OCI-LY7 (cell line): ENCODE measurements at regions not wholly inside any gene's neighbourhood (a gene's known extent, or its start where the extent isn't known, plus 50 kb on each side); places are given as distances from the start of the nearest gene placed in this dataset.

Source experiments
- BruUV-seq: library from RNA; stranded (reverse); fragments of 400-500 nt; replicated peaks from 2 replicates; lab custom pipeline; 2021; lab: Mats Ljungman, UMichigan
- CTCF ChIA-PET: fragments of 300-600 bp; sonication (Branson Sonifier 250); formaldehyde crosslinking; loops from one replicate; lab custom pipeline; 2022; ENCODE audit warnings: antibody characterized with exemption; ENCODE audit not compliant: unreplicated experiment; lab: Charles Lee
- POLR2A ChIA-PET: fragments of 300-600 bp; sonication (Branson Sonifier 250); formaldehyde crosslinking; loops from one replicate; lab custom pipeline; 2022; ENCODE audit warnings: antibody characterized with exemption; lab: Charles Lee
- DNase-seq: peaks from one replicate; pipeline ENCODE4 v3.0.0-alpha.2; 2015; ENCODE audit warnings: low spot score
- H2AFZ ChIP-seq: fragments of 200-600 bp; sonication (generic), shearing (Covaris generic); 2 replicates; pipeline ENCODE4 v1.6.1; 2014; ENCODE audit warnings: mild to moderate bottlenecking, antibody characterized with exemption, low read length, moderate library complexity
- H3K27ac ChIP-seq: fragments of 200-600 bp; sonication (generic); 2 replicates; pipeline ENCODE4 v1.5.1; 2014; ENCODE audit warnings: mixed run types, low read depth, mild to moderate bottlenecking, moderate library complexity, low read length, inconsistent platforms; ENCODE audit not compliant: poor library complexity, severe bottlenecking
- H3K36me3 ChIP-seq: fragments of 200-600 bp; sonication (generic); 2 replicates; pipeline ENCODE4 v1.6.1; 2014; ENCODE audit warnings: mild to moderate bottlenecking, antibody characterized with exemption, low read length, moderate library complexity, mixed read lengths; ENCODE audit not compliant: insufficient read depth
- H3K4me1 ChIP-seq: fragments of 200-600 bp; sonication (generic); 2 replicates; pipeline ENCODE4 v1.5.1; 2014; ENCODE audit warnings: mild to moderate bottlenecking, low read length; ENCODE audit not compliant: insufficient read depth, poor library complexity, severe bottlenecking
- H3K4me2 ChIP-seq: fragments of 200-600 bp; sonication (generic); 2 replicates; pipeline ENCODE4 v1.6.1; 2014; ENCODE audit warnings: mild to moderate bottlenecking, low read length
- H3K4me3 ChIP-seq: fragments of 200-600 bp; sonication (generic); 2 replicates; pipeline ENCODE4 v1.5.1; 2014; ENCODE audit warnings: mild to moderate bottlenecking, low read depth, low read length; ENCODE audit not compliant: poor library complexity, severe bottlenecking
- H3K79me2 ChIP-seq: fragments of 200-600 bp; sonication (generic); 2 replicates; pipeline ENCODE4 v1.6.1; 2016; ENCODE audit warnings: low read depth, mild to moderate bottlenecking, low read length, moderate library complexity, mixed read lengths; ENCODE audit not compliant: insufficient read depth
- H3K9me2 ChIP-seq: fragments of 200-600 bp; sonication (generic); 2 replicates; pipeline ENCODE4 v1.6.1; 2016; ENCODE audit warnings: mild to moderate bottlenecking, low read length, mixed read lengths; ENCODE audit not compliant: insufficient read depth
- H3K9me3 ChIP-seq: fragments of 200-600 bp; sonication (generic); 2 replicates; pipeline ENCODE4 v1.6.1; 2014; ENCODE audit warnings: mild to moderate bottlenecking, mixed run types, low read length, mixed read lengths
- H4K20me1 ChIP-seq: fragments of 200-600 bp; sonication (generic); 2 replicates; pipeline ENCODE4 v1.6.1; 2014; ENCODE audit warnings: mild to moderate bottlenecking, antibody characterized with exemption, low read length, moderate library complexity, mixed read lengths; ENCODE audit not compliant: insufficient read depth
- EZH2phosphoT487 ChIP-seq: fragments of 200-600 bp; sonication (generic); IDR thresholded peaks from 2 replicates; pipeline ENCODE4 v1.6.1; 2018; ENCODE audit warnings: low read depth, borderline replicate concordance, mild to moderate bottlenecking, mixed run types, antibody characterized with exemption, low read length, moderate library complexity, mixed read lengths
- intact Hi-C: fragments of 100-400 bp; cut with micrococcal nuclease; formaldehyde crosslinking; loops from one replicate; pipeline ENCODE4 v1.10.0; 2022; ENCODE audit not compliant: unreplicated experiment
- TF ChIP-seq, protein P1 (sequence below): fragments of 200-600 bp; sonication (generic); conservative IDR thresholded peaks from 2 replicates; pipeline ENCODE4 v1.5.1; 2014; ENCODE audit warnings: mild to moderate bottlenecking, antibody characterized with exemption, low read length, moderate library complexity, mixed read lengths

DNA sequence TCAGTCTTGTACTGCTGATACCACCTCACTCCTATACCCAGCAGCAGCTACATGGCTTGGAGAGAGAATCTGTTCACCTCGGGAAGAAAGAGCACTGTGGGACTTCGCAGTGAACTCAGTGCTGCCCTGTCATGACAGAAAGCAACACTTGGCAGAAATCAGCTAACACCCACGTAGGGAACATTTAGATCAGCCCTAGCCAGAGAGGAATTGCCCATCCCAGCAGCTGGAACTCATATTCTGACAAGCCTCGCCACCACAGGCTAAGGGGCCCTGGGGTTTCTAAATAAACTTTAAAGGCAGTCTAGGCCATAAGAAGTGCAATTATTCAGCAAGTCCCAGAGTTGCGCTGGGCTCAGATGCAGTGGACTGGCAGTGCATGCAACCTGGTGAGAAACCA is 1266.8 kb downstream of the GRIK2 start:
- H3K9me2 ChIP-seq: no peaks in the 10 kb centered on the region
- H2AFZ ChIP-seq: no peak overlapping the region
- POLR2A ChIA-PET: interaction anchor here (0.6 kb wide), 1 partner anchor 1245 kb away, joined by 4 read pairs; no protein-coding TSS in a partner anchor
- no peak overlapping the region for H3K27ac ChIP-seq
- intact Hi-C loops: no loop called here
- H3K79me2 ChIP-seq: no peaks in the 10 kb centered on the region
- H3K36me3 ChIP-seq: no peaks in the 10 kb centered on the region
- H3K4me2 ChIP-seq: no peak overlapping the region
- no peaks in the 10 kb centered on the region for H3K9me3 ChIP-seq
- no peaks in the 10 kb centered on the region for H4K20me1 ChIP-seq
- CTCF ChIA-PET: no interaction called here
- no peak for DNase-seq
- TF ChIP-seq, protein P1, sequence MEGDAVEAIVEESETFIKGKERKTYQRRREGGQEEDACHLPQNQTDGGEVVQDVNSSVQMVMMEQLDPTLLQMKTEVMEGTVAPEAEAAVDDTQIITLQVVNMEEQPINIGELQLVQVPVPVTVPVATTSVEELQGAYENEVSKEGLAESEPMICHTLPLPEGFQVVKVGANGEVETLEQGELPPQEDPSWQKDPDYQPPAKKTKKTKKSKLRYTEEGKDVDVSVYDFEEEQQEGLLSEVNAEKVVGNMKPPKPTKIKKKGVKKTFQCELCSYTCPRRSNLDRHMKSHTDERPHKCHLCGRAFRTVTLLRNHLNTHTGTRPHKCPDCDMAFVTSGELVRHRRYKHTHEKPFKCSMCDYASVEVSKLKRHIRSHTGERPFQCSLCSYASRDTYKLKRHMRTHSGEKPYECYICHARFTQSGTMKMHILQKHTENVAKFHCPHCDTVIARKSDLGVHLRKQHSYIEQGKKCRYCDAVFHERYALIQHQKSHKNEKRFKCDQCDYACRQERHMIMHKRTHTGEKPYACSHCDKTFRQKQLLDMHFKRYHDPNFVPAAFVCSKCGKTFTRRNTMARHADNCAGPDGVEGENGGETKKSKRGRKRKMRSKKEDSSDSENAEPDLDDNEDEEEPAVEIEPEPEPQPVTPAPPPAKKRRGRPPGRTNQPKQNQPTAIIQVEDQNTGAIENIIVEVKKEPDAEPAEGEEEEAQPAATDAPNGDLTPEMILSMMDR: no peak
- TF ChIP-seq EZH2phosphoT487: no peak
- no peaks in the 10 kb centered on the region for H3K4me1 ChIP-seq
- H3K4me3 ChIP-seq: no peak overlapping the region
- BruUV-seq: no TSS peak

DNA sequence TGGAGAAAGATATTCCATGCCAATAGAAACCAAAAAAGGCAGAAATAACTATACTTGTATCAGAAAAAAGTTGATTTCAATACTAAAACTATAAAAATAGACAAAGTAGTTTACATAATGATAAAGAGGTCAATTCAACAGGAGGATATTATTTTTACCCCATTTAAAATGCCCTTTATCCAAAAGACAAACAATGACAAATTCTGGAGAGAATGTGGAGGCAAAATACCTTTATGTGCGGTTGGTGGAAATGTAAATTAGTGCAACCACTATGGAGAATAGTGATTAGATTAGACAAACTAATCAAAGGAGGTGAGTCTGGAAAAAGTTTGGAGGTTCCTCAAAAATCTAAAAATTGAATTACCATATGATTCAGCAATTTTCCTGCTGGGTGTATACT is 1262.3 kb downstream of the GRIK2 start:
- no peak for DNase-seq
- Histone ChIP-seq H4K20me1 (no peaks in the 10 kb centered on the region), H3K4me1 (no peaks in the 10 kb centered on the region), H3K36me3 (no peaks in the 10 kb centered on the region), H3K9me2 (no peaks in the 10 kb centered on the region), H3K4me2 (no peak overlapping the region), H2AFZ (no peak overlapping the region), H3K79me2 (no peaks in the 10 kb centered on the region), H3K27ac (no peak overlapping the region), H3K9me3 (no peaks in the 10 kb centered on the region), H3K4me3 (no peak overlapping the region)
- ChIA-PET CTCF (no interaction called here), POLR2A (no interaction called here)
- no peak for TF ChIP-seq EZH2phosphoT487
- TF ChIP-seq, protein P1: no peak
- intact Hi-C loops: no loop called here
- BruUV-seq: no TSS peak

DNA sequence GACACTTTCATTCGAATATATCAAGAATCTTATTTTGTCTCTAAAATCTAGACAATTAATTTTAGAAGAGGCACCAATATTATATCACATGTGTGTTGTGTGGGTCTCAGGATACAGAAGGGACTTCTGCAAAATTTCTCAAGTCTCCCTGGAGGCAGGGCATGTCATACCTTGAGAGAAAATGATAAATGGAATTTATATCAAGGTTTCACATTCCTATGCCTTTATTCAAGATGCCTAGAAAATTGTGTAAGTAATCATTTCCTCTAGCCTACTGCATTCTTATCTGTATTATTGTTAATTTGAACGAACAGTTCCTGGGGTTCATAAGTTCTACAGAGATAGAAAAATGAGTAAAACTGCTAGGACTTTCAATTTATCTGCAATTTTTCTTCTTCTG is 1247.9 kb downstream of the GRIK2 start:
- H3K9me3 ChIP-seq: no peaks in the 10 kb centered on the region
- no peak for DNase-seq
- H3K79me2 ChIP-seq: no peaks in the 10 kb centered on the region
- ChIA-PET POLR2A (no interaction called here), CTCF (no interaction called here)
- no peaks in the 10 kb centered on the region for H3K9me2 ChIP-seq
- no peak overlapping the region for H3K4me2 ChIP-seq
- no peak overlapping the region for H3K4me3 ChIP-seq
- H3K4me1 ChIP-seq: no peaks in the 10 kb centered on the region
- H3K36me3 ChIP-seq: no peaks in the 10 kb centered on the region
- intact Hi-C loops: no loop called here
- TF ChIP-seq, protein P1: no peak
- TF ChIP-seq EZH2phosphoT487: no peak
- no TSS peak for BruUV-seq
- H2AFZ ChIP-seq: no peak overlapping the region
- no peaks in the 10 kb centered on the region for H4K20me1 ChIP-seq
- no peak overlapping the region for H3K27ac ChIP-seq
